Right forelimb (tissue), 1 donor: ENCODE measurements at regions not wholly inside any gene's neighbourhood (a gene's known extent, or its start where the extent isn't known, plus 50 kb on each side); places are given as distances from the start of the nearest gene placed in this dataset.

ENCODE experiments used
- DNase-seq: peaks from one replicate; pipeline ENCODE4 v3.0.0-alpha.2; 2018

DNA sequence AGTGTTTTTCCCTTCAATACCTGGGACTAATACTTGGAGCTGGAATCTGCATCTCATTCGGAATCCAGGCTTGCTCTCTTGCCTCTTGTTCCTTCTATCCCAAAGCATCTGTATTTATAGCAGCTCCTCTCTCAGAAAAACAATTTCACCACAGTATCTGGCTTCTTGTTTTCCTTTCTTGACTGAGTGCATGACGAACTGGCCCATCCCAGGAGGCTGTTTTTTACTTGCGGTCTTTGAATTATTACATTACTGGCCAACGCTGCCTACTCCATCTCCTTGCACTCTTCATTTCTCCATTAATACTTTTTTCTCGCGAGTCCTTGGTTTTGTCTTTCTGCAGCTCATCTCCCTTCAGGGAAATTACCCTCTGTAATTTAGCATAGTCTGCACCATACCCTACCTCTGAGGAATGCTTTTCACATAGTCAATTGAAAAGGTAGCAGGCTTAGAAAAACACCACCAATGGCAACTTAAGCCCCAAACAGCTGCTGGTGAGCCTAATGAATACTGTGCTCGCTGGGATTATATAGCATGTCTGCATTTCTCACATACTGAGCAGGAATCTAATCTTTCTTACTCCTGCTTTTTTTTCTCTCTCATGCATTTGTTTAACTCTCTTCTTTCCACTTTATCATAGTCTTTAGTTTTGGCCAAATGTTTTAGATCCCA, 277.4 kb upstream of the SESN3 start:
- no peak for DNase-seq

DNA sequence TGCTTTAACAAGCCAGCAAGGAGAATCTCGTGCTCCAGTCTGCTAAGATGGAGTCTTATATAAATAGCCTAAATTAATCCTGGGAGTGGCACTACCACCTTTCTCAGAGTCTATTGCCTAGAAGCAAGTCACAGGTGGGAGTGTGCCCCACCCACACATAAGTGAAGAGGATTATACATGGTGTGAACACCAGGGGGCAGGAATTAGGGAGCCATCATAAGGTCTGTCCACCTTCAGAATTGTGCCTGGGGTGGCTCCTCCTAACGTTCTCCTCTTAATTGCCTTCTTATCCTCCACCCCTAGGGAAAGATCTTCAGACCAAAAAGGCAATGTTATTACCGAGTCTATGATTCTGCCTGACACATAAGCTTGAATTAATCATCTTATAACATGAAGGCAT, 276.8 kb upstream of the SESN3 start:
- DNase-seq = no peak

DNA sequence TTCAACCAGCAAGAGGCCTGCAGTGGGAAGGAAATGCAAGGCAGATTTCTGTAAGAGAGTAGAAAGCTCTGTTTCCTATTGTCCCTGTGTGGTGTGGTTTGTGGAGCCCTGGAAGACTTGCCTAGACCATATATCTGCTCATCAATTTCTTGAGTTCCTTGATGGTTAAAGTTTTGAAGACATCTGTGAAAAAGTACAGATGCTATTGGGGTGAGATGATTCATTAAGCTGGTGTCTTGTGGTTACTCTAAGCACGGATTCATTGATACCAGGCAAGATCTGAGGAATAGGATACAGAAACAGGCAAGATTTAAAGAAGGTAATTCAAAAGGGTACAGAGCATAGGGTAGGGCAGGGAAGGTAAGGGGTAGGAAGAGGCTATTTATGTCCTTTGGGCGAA, 275.8 kb upstream of the SESN3 start:
- DNase-seq = no peak

DNA sequence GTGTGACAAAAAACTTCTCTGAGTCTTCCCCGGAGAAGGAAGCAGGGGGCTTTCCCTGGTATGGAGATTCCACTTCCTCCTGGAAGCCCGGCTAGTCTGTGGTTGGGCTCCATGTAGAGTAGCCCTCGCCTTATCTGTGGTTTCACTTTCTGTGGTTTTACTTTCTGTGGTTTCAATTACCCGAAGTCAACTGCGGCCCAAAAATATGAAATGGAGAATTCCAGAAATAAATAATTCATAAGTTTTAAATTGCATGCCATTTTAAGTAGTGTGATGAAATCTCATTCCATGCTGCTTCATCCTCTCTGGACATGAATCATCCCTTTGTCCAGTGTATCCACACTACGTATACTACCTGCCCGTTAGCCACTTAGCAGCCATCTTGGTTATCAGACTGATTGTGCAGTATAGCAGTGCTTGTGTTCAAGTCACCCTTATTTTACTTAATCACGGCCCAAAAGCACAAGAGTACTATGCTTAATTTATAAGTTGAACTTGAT, 275.0 kb upstream of the SESN3 start:
- no peak for DNase-seq

DNA sequence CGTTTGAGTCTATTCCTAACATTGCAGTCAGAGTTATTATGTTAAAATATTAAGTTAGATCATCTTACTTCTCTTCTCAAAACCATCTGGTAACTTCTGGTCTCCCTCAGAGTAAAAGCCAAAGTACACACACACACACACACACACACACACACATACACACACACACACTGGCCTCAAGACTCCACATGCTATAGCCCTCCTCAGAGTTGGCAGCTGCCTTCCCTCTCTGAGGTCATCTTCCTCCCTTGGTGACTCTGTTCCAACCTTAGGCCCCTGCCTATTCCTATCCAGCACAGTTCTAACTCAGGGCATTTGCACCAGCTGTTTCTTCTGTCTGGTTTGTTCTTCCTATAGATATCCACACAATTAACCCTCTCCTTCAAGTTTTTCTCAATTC, 272.0 kb upstream of the SESN3 start:
- DNase-seq = no peak

DNA sequence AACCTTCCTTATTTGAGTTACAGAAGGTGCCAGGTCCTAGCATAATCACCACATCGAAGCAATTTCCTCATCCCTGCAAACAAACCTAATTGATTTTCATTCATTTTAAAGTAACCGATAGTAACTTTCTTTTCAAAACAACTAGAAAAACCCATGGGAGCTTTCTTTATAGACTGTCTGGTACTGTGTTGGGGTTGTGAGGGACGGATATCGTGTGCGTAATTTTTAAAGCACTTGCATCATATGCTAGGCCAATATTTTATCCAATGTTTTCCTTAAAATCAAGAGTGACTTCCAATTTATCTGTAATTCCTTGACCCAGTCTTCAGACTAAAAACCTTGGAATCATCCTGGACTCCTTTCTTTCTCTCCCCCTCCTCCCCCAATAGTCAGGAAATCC, 271.5 kb upstream of the SESN3 start:
- DNase-seq = no peak

DNA sequence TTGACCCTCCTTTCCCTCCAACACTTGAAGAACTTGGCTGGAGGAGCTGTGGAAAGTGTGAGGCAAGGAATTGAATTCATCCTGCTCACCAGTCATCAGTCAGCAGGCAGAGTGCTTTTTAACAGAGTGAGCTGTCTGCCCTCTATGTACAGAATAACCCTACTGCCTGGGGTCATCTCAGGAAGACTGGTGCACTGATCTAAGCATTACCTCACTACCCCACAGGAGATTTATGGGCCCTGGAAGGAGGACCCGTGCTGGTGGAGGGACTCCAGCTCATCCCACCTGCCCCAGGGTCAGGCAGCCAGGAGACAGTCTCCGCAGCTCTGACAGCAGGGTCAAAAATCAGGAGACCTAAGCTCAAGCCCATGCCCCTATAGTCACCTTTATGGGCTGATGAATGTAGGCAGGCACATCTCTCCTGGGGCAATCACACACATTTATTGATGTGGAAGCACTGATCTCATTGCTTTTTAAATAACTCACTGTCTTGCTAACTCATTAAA, 270.8 kb upstream of the SESN3 start:
- no peak for DNase-seq

DNA sequence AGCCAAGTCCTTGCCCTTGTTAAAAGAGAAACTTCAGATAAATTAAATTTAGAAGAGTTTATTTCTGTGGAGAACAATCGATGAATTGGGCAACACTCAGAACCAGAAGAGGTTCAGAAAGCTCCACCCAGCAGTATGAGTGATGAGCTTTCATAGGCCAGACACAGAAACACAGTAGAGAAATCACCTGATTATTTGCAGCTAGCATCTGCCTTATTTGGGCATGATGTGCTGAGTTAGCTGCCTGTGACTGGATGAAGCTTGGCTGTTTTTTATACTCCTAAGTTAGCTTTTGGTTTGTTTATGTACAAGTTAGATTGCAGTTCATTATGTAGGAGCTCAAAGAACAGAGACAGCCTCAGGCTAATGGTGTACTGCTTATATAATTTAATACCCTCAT, 269.5 kb upstream of the SESN3 start:
- no peak for DNase-seq

DNA sequence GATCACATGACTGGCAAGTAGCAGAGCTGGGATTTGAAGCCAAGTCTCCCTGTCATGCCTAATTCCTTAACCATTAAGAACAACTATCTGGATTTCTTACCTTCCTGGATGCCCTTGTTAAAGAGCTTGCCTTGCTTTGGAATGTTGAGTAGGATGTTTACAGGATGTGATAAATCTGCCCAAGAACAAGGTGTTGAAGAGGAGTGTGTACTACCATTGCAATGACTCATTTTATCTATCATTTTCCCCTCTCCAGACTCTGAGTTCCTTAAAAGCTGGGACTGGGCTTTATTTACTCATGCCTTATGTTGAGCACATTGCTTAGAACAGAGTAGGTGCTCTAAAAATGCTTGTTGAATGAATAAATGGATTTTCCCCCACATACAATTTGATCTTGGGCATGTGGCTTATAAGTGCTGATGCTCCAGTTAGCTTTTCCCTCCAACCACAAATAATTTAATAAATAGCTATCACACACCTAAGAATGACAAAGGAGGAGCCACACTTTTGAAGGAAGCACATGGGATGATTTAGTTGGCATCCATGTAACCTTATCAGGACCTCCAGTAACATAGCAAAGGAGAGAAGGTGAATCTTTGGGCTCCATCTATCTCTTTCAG, 268.6 kb upstream of the SESN3 start:
- no peak for DNase-seq

DNA sequence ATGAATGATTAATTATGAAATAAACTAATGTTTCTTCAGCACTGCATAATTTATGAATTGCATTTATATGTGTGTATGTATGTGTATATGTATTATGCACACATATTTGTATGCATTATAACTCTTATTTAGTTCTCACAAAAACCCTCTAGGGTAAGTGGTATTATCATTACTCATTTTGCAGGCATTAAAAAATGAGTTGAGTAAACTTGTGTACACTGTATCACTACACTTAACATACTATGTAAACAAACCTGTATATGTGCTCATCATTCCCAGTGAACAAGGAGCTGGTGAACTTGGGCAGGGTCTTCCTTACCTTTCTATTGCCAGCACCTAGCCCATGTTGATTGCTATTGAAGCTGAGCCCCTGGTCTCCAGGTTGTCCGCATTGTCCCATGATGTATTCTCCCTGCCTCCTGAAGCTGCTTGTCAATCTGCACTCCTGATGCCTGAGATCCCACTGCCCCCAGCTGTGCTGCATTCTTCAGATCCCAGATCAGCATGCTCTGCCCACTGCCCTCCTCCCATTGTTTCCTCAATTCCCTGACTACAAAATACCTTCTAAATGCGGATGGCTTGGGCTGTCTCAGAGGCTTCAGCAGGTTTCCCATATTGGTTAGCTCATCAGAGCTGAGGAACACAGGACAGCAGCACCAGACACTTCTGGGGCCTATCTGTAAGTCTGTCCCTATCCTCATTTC, 267.9 kb upstream of the SESN3 start:
- no peak for DNase-seq

DNA sequence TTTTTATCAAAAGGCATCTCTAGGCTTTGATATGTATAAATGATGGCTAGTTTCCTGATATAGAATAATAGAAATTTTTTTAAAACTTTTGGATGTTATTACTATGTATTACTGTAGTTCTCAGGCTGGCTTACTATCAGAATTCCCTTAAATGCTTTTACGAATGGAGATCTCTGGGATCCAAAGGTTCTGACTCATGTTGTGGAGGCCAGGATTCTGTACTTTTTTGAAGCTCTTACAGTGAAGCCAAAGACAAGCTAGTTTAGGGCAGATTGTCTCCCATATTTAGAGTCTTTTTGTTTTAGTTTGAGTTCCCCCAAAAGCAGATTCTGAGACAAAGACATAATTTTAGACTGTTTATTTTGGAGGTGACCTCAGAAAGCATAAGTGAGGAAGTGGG, 265.9 kb upstream of the SESN3 start:
- no peak for DNase-seq

DNA sequence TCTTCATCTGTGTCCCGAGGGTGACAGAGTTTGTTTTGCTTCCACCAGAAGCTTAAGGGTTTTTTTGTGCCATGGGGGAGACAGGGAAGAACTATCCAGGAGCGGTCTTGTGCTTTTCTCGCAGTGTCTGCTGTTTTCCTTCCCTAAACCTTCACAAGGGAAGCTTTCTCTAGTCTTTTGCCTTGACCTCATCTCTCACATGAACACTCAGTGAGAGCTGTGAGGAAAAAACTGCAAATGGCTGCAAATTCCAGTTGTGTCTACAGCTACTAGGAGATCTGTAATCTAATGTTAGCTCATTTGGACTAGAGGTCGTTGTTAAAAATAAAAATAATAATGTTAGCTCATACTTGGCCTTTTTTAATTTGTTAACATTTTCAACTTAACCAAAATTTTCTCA, 264.7 kb upstream of the SESN3 start:
- DNase-seq = no peak

DNA sequence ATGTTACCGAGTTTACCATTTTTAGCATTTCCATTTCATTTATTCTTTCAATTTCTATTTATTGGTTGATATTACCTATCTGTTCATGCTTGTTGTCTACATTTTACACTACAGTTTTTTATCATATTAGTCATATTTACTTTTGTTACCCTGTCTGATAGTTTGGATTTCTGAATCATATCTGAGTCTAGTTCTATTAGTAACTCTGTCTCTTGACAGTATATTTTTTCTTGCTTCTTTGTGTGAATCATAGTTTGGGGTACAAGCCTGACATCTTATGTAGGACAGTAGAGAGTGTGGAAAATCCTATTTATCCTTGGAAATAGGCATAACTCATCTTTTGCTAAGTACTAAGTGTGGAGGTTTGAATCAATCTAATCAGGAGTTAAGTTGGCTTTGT, 263.9 kb upstream of the SESN3 start:
- no peak for DNase-seq

DNA sequence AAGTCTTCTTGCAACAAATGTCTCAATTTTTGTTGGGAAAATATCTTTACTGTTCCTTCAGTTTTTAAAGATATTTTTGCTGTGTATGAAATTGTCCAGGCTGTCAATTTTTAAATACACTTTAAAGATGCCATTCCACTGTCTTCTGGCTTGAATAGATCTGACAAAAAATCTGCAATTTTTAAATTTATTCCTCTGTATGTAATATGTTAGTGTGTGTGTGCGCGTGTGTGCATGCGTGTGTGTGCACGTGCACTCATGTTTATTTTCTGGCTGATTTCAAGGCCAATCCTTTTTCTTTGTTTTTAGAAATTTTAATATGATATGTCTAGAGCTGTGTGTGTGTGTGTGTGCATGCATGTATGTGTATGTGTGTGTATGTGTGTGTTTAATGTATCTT, 263.2 kb upstream of the SESN3 start:
- no peak for DNase-seq

DNA sequence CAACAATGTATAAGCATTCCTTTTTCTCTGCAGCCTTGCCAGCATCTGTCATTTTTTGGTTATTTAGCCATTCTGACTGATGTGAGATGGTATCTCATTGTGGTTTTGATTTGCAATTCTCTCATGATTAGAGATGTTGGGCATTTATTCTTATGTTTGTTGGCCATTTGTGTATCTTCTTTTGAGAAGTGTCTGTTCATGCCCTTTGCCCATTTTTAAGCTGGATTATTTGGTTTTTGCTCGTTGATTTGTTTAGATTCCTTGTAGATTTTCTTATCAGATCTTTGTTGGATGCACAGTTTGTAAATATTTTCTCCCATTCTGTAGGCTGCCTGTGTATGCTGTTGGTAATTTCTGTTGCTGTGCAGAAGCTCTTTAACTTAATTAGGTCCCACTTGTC, 259.6 kb upstream of the SESN3 start:
- no peak for DNase-seq

DNA sequence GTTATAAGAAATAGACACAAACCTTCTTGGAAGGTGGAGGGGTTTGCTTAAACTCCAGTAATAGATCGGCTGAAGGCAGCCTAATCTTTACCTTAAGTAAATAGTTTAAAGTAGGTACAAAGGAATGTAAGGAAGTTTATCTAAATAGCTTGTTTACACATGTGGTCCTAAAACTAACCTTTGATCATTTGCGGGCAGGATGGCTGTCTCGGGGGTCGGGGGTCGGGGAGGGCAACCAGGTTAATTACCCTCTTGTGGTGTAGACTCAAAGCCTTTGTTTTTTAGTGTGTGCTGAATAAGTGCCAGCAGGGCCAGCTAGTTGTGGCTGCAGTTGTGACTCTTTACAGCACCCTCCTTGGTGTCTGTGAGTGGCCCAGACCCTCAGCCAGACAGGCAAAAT, 256.9 kb upstream of the SESN3 start:
- no peak for DNase-seq

DNA sequence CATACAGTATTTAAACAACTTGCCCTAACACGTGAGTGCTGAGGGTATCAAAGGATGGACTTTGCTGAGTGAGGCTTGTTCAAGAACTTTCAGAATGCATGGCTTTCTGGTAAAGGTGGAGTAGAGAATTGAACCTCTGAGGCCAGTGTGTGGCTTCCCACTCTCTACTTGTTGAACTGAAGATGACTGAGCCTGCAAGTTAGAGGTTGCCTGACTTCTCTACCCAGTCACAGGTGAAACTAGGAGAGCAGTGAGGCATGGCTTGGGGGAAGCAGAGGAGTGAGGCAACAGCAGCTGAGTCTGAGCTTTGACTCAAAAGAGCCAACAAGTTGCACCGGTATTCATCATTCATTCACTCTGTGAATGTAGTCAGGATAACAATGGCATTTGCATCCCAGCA, 256.4 kb upstream of the SESN3 start:
- no peak for DNase-seq

DNA sequence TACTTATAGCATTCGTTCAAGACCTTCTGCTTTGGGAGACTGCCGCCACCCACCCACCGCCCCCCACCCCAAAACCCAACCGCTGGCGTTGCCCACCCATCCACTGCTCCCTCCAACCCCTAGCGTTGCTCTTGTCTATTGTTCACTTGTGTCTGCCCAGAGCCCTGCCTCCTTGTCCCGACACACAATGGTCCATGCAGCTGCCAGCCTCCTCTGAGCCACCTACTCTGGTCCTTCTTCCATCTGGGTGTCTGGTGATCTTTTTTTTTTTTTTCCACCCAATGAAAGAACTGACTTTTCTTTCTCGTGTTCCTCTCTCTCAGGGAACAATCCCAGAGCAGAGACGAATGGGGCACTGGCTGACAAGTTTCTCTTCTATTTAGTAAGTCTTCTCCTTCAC, 256.0 kb upstream of the SESN3 start:
- no peak for DNase-seq

DNA sequence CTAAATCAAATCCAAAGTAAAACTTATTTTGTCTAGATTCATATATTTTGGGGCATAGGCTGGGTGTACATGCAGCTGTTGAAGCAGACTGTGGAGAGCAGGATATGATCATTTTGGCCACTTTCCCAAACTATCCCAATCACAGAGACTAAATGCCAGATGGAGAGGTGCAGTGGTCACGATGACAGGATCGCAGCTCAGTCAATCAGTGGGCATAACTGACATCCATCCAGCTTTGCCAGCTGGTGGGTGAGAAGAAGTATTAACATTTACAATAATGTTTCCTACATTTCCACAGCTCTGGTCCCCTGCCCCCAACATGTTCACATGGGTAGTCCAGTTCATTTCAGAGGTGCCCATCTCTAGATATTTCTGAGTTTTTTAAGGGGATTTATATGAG, 255.5 kb upstream of the SESN3 start:
- no peak for DNase-seq

DNA sequence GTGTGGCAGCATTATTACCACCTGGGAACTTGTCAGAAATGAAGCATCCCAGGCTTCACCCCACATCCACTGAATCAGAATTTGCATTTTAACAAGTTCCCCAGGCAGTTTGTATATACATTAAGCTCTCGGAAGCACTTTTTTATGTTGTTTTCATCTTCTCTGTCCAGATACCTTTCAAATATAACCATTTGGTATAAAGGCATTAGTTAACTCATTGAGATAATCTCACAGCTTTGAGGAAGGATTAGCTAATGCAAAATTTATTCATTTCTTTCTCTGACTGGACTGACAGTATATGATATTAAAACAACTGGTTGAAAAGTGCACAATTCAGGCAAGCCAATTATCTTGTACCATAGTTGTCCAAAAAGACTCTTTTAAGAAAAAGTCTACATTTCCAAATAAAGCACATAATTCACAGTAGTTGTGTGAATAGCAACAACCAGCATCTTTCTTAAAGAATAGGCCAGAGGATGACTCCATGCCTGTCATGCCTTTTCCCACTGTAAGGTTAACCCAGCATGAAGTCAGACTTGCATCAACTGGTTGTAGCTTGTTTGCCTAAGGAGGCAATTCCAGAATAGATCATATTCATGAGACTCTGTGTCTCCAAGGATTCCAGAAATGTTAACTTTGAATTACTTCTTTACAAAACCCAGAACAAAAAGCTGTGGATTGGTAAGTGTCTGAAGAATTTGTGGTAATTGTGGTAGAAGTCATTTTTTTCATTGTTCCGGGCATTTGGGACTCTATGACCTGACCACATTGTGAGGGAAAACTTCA, 254.3 kb upstream of the SESN3 start:
- no peak for DNase-seq

DNA sequence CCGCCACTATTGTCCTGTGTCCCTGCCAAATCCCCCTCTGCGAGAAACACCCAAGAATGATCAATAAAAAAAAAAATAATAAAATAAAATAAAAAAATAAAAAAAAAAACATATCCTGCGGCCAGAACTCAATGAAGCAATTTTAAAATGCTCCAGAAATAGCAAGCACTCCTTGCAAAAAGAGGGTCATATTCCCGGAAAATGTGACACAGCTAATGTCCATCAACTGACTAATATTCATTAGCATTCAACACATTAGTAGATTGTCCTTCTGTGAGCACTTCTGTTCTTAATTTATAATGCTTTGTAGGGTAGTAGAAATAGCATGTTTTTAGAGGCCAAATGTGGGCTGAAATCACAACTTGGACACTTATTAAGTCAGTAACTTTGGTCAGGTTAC, 252.3 kb upstream of the SESN3 start:
- no peak for DNase-seq

DNA sequence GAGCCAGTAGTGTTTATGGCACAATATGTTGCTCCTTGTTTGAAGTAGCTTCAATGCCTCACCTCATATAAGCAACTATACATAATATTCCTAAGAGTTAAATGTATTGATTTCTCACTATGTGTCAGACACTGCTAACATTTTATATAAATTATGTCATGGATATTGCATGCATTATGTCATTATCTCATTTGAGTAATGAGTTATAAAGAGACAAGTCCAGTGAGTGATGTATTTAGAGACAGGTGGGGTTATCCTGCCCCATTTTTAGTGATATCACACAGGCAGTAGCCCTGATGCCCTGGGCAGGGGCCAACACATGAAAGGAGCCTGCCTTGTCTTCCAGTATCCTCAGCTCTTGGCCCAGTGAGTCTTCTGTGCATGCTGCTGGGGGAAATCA, 247.0 kb upstream of the SESN3 start:
- DNase-seq = no peak

DNA sequence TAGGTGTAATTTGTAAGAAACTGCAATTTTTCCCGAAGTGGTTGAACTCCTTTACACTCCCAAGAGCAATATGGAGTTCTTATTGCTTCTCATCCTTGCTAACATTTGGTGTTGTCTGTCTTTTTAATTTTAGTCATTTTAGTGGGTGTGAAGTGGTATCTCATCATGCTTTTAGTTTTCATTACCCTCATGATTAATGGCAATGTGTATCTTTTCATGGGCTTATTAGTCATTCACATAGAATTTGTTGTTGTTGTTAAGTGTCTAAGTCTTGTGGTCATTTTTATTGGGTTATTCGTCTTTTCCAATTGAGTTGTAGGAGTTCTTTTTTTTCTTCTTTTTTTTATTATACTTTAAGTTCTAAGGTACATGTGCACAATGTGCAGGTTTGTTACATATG, 238.3 kb upstream of the SESN3 start:
- DNase-seq = no peak
